Right lobe of liver (tissue), 4 donors: ENCODE measurements at regions not wholly inside any gene's neighbourhood (a gene's known extent, or its start where the extent isn't known, plus 50 kb on each side); places are given as distances from the start of the nearest gene placed in this dataset.

Source experiments
- CTCF ChIP-seq, 4 donors: fragments of 200-600 bp in 3 of 4; fragments of 450-650 bp in 1 of 4; IDR thresholded peaks; one replicate each; pipeline versions ENCODE4 v1.5.1 to v1.8.0; 2016 to 2022; ENCODE audit warnings: antibody characterized with exemption in 4 of 4, mild to moderate bottlenecking in 2 of 4
- POLR2A ChIP-seq: fragments of 450-650 bp; IDR thresholded peaks from one replicate; pipeline ENCODE4 v1.6.1; 2017; ENCODE audit warnings: antibody characterized with exemption, mild to moderate bottlenecking
- donor health status: DM: no; HTN: no; CAD: no.
- donor health status: DM: no; HTN: no; CAD: no.
- donor health status: DM: no; HTN: yes; CAD: no.

- TF ChIP-seq CTCF (IDR thresholded peaks at IDR 0.05), result no peak
- no peak for TF ChIP-seq POLR2A
Measured at GRCh38 chr6:66179361-66179760, 472.3 kb upstream of the EYS start.
